Cardiac muscle cell (in vitro differentiated cells and primary cell): ENCODE measurements at regions not wholly inside any gene's neighbourhood (a gene's known extent, or its start where the extent isn't known, plus 50 kb on each side); places are given as distances from the start of the nearest gene placed in this dataset.

Experiments
- DNase-seq, 2 donors: peaks; one replicate each; pipeline versions ENCODE4 v3.0.0 to v3.0.0-alpha.2; 2010 to 2017; ENCODE audit warnings: low read depth in 1 of 2, low spot score in 1 of 2
- H3K27ac ChIP-seq: fragments of 200-600 bp; sonication (generic); 2 replicates; pipeline ENCODE4 v1.5.1; 2016
- H3K27me3 ChIP-seq: fragments of 200-600 bp; sonication (generic); 2 replicates; pipeline ENCODE4 v1.6.0; 2016; ENCODE audit warnings: control low read depth
- H3K36me3 ChIP-seq: fragments of 200-600 bp; sonication (generic); 2 replicates; pipeline ENCODE4 v1.5.1; 2016; ENCODE audit warnings: control low read depth
- H3K4me1 ChIP-seq: fragments of 200-600 bp; sonication (generic); 2 replicates; pipeline ENCODE4 v1.8.1; 2017; ENCODE audit warnings: low read depth, mild to moderate bottlenecking, mixed run types
- H3K4me3 ChIP-seq: fragments of 200-600 bp; sonication (generic); 2 replicates; pipeline ENCODE4 v1.5.1; 2016; ENCODE audit warnings: mild to moderate bottlenecking
- H3K9me3 ChIP-seq: fragments of 200-600 bp; sonication (generic); 2 replicates; pipeline ENCODE4 v1.5.1; 2017; ENCODE audit warnings: low read depth, mild to moderate bottlenecking, control low read depth
- CTCF ChIP-seq: IDR thresholded peaks from 2 replicates; pipeline ENCODE4 v1.5.1; 2012; ENCODE audit warnings: low read depth, mild to moderate bottlenecking, low read length

GRCh38 chr14:38105106-38105702, 102.5 kb upstream of the SSTR1 start:
- Histone ChIP-seq H3K36me3 (no peaks in the 10 kb centered on the region), H3K4me1 (no peaks in the 10 kb centered on the region), H3K9me3 (peaks cover 7% of the 10 kb centered on the region), H3K27me3 (no peaks in the 10 kb centered on the region), H3K27ac (no peak overlapping the region), H3K4me3 (no peak overlapping the region)
- no peak for TF ChIP-seq CTCF
- no peak for DNase-seq

GRCh38 chr14:38107216-38107631, 100.5 kb upstream of the SSTR1 start:
- Histone ChIP-seq H3K9me3 (no peaks in the 10 kb centered on the region), H3K27ac (no peak overlapping the region), H3K36me3 (no peaks in the 10 kb centered on the region), H3K4me1 (no peaks in the 10 kb centered on the region), H3K27me3 (no peaks in the 10 kb centered on the region), H3K4me3 (no peak overlapping the region)
- no peak for TF ChIP-seq CTCF
- no peak for DNase-seq

GRCh38 chr14:38108681-38109080, 99.0 kb upstream of the SSTR1 start:
- no peaks in the 10 kb centered on the region for H3K27me3 ChIP-seq
- H3K9me3 ChIP-seq: no peaks in the 10 kb centered on the region
- H3K4me3 ChIP-seq: no peak overlapping the region
- no peak for DNase-seq
- no peak overlapping the region for H3K27ac ChIP-seq
- no peaks in the 10 kb centered on the region for H3K36me3 ChIP-seq
- H3K4me1 ChIP-seq: no peaks in the 10 kb centered on the region
- no peak for TF ChIP-seq CTCF

- Histone ChIP-seq H3K4me1 (no peaks in the 10 kb centered on the region), H3K27ac (no peak overlapping the region), H3K9me3 (no peaks in the 10 kb centered on the region), H3K36me3 (no peaks in the 10 kb centered on the region), H3K4me3 (no peak overlapping the region), H3K27me3 (no peaks in the 10 kb centered on the region)
- DNase-seq: no peak
- no peak for TF ChIP-seq CTCF
These were observed 97.4 kb upstream of the SSTR1 start for GRCh38 chr14:38110258-38110657.

GRCh38 chr14:38111046-38111445, 96.7 kb upstream of the SSTR1 start:
- H3K9me3 ChIP-seq: no peaks in the 10 kb centered on the region
- H3K4me3 ChIP-seq: no peak overlapping the region
- H3K27ac ChIP-seq: no peak overlapping the region
- no peak for DNase-seq
- H3K4me1 ChIP-seq: no peaks in the 10 kb centered on the region
- no peaks in the 10 kb centered on the region for H3K36me3 ChIP-seq
- H3K27me3 ChIP-seq: no peaks in the 10 kb centered on the region
- no peak for TF ChIP-seq CTCF

GRCh38 chr14:38113546-38113945, 94.2 kb upstream of the SSTR1 start:
- Histone ChIP-seq H3K27ac (no peak overlapping the region), H3K4me1 (no peaks in the 10 kb centered on the region), H3K4me3 (no peak overlapping the region), H3K27me3 (no peaks in the 10 kb centered on the region), H3K9me3 (no peaks in the 10 kb centered on the region), H3K36me3 (no peaks in the 10 kb centered on the region)
- DNase-seq: no peak
- TF ChIP-seq CTCF: no peak
